Effector CD8-positive, alpha-beta T cell (primary cell): ENCODE measurements at regions not wholly inside any gene's neighbourhood (a gene's known extent, or its start where the extent isn't known, plus 50 kb on each side); places are given as distances from the start of the nearest gene placed in this dataset.
"Not testable (repeated sequence)": the region's sequence is repeated elsewhere in the genome, so short reads cannot be mapped to it uniquely, and the experiment has no call there.

Experiments used
- DNase-seq: peaks from one replicate; lab custom pipeline; 2025; lab: John Stamatoyannopoulos, UW

DNA sequence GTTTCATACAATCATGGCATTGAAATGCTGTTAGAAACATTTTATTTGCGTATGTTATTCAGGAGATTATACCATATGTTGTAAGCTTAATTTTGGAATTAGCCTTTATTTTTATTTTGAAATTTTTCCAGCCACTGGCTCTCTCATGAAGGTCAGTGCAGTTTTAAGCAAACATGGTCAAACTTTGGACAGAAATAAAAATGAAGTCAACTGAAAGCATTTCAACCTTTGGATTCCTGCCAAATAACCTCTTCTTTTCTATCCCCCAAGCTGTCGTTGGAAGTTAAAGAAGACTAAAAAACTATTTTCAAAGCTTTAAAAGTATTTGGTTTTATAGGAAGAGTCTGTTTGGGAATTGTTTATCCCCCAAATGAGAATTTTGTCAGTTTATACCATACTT lies 846.6 kb downstream of the MCTP2 start:
- no peak for DNase-seq

GRCh38 chr15:95080228-95080627 lies 848.9 kb downstream of the MCTP2 start:
- DNase-seq, result not testable (repeated sequence)

GRCh38 chr15:95085056-95085455 lies 853.7 kb downstream of the MCTP2 start:
- no peak for DNase-seq

DNA sequence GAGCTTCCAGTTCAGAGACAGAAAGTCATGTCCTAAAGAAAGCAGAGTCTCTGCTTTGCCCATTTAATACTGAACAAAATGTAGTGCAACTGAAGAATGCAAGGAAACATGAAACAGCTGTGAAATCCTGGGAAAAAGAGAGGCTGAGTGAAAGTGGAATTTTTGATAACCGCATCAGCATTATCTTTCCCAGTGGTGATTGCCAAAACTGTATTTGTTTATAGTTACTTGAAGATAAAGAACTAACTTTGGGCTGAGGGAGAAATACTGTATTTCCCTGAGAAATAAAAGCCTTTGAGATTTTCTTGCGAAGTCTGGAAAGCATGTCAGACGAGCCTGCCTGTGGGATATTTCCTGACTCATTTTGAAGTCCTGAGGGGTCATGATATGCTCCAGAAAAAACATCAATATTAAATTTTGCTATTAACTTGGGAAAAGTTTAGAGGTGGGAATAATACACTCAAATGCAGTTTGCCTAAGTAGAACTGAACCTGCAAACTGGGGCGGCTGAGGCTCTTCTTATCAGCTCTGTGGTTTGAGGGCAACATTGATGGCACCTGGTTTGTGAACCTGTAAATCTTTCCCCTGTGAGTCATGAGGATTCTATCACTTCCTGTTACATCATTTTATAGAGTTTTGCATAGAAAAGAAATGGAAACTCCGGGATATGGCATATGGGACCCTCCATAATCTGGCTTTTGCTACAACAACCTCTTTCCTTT lies 855.3 kb downstream of the MCTP2 start:
- no peak for DNase-seq

GRCh38 chr15:95087253-95087609 lies 855.9 kb downstream of the MCTP2 start:
- DNase-seq, result no peak

- DNase-seq, result no peak
These were observed 860.1 kb downstream of the MCTP2 start for GRCh38 chr15:95091444-95091843.

- no peak for DNase-seq
These were observed 863.9 kb downstream of the MCTP2 start for GRCh38 chr15:95095250-95095649.

DNA sequence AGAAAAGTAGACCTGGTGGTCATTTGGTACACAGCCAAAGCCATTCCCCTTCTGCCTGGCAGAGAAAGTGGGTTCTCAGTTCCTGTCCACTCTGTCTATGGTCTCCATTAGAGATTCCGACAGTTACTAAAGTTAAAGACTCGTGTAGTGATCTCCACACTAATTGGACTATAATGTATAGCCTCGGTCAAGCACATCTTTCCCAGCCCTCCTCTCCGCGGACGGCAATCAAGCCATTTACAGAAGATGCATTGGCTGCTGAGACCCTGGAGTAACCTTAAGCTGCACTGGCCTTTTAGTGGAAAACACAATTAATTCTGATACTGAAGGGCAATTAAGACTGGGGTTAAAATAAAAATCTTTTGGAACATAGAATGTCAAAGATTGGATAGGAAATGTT lies 865.3 kb downstream of the MCTP2 start:
- no peak for DNase-seq

- no peak for DNase-seq
These were observed 866.0 kb downstream of the MCTP2 start for GRCh38 chr15:95097361-95097760.

GRCh38 chr15:95105229-95105628 lies 873.9 kb downstream of the MCTP2 start:
- DNase-seq, result no peak

GRCh38 chr15:95106801-95107200 lies 875.4 kb downstream of the MCTP2 start:
- no peak for DNase-seq

DNA sequence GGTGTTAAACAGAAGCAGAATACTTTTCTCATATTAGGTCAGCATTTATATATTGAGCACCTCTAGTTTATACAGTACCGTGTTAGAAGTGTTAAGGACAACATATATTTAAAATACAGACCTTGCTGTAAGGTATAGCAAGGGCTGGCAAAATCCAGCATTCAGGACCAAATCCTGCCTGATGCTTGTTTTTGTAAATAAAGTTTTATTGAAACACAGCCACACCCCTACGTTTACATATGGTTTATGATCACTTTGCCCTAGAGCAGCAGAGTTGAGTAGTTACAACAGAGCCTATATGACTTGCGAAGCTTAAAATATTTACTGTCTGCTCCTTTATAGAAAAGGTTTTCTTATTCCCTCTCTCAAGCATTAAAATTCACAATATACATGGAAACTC lies 877.3 kb downstream of the MCTP2 start:
- DNase-seq, result no peak

- DNase-seq, result no peak
These were observed 880.6 kb downstream of the MCTP2 start for GRCh38 chr15:95111969-95112368.

GRCh38 chr15:95113041-95113440 lies 881.7 kb downstream of the MCTP2 start:
- no peak for DNase-seq

GRCh38 chr15:95119041-95119610 lies 887.8 kb downstream of the MCTP2 start:
- no peak for DNase-seq

DNA sequence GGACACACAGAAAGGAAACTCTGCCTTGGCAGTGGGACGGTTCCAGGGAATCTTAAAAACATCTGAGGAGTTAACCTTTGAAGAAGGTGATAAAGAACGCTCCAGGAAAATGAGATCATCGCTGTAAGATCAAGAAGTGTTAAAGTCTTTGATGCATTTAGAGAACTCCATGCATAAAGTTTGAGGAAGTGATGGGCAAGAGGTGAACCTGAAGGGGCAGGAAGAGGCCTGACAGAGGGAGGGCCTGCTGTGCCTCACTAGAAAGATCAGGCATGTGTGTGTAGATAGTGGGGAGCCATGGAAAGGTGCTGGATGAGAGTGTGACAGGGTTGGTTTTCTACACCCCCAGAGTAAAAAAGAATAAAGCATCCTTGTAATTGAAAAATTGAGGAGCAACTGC lies 889.2 kb downstream of the MCTP2 start:
- DNase-seq, result no peak

GRCh38 chr15:95121191-95121590 lies 889.8 kb downstream of the MCTP2 start:
- no peak for DNase-seq

DNA sequence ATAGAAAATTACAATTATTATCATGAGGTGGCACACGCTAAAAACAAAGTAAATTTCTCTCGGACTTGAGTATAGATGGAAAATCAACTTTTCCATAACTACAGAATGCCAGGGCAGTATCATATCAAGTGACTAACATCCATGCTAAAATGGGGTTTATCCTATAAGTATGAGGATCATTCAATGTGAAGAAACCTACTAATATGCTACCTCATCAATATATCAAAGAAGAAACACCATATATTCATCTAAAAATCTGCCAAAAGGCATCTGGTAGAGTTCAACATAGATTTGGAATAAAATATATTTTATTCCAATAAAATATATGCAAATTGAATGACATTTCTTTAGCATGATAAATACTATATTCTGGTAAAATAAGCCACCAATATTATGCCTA lies 894.4 kb downstream of the MCTP2 start:
- DNase-seq, result no peak

- no peak for DNase-seq
These were observed 896.0 kb downstream of the MCTP2 start for GRCh38 chr15:95127356-95127755.

GRCh38 chr15:95129574-95129973 lies 898.2 kb downstream of the MCTP2 start:
- no peak for DNase-seq

DNA sequence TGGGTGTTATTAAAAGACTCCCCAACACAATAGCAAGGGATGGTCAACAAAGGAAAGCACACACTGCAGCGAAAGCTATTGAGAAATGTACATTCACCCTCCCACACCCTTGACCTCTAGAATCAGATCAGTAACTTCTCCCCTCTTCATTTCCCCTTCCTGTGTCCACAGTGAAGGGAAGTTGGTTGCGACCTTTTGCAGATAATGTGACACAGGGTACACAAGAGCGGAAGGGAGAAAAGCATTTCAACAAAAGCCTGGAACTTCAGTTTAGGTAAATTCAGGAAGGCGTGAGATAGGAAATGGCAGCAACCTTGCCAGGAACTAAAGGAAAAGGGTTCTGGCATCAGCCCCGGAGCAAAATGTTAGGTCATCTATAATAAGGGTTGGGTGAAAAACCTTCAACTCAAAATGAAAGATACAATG lies 899.8 kb downstream of the MCTP2 start:
- DNase-seq, result no peak

- no peak for DNase-seq
These were observed 901.4 kb downstream of the MCTP2 start for GRCh38 chr15:95132774-95133173.

- DNase-seq, result no peak
These were observed 903.2 kb downstream of the MCTP2 start for GRCh38 chr15:95134431-95135110.
